GM21447 (cell line): ENCODE measurements at regions not wholly inside any gene's neighbourhood (a gene's known extent, or its start where the extent isn't known, plus 50 kb on each side); places are given as distances from the start of the nearest gene placed in this dataset.

Source experiments
- ATAC-seq: cut with Tn5 transposase; IDR thresholded peaks from one replicate; pipeline ENCODE4 v1.9.1; 2021; ENCODE audit not compliant: unreplicated experiment

DNA sequence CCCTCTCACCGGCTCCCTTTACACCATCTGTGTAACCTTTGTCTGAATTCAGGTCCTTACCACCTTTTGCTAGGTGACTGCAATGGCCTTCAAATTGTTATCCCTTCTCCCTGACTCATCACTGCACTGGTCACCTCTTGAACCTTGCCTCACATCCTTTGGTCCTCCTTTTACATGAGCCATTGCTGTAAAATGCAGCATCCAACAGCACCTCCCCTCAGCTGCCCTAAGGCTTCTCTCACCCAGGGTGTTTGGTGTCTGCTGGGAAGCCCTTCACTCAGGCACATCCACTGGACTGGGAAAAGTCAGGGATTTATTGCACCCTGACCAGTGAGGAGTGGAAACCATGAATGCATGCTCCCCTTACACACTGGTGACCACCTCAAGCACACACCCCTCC is 192.5 kb upstream of the GATB start:
- no peak for ATAC-seq

DNA sequence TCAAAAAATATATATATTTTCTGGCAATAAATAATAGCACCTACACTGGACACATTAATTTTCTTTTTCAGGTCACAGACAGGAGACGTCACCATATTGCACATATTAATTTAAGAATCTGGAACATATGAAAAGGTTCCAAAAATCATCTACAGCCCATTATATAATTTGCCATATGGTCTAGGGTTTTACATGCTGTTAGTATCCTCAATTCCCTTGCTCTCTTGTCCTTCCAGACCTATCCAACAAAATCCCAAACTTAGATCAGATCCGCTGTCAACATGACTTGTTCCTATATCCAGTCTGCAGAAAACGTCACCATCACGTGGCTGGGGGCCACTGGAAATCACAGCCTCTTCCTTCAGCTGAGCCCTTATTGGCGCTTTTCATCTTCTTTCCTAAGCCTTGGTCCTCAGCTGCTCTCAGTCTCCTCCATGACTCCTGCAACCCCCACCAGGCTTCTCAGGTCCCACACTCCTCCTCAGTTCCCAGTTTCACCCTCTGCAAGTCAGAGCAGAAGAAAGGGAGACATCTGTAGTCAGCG is 192.0 kb upstream of the GATB start:
- ATAC-seq, result no peak

DNA sequence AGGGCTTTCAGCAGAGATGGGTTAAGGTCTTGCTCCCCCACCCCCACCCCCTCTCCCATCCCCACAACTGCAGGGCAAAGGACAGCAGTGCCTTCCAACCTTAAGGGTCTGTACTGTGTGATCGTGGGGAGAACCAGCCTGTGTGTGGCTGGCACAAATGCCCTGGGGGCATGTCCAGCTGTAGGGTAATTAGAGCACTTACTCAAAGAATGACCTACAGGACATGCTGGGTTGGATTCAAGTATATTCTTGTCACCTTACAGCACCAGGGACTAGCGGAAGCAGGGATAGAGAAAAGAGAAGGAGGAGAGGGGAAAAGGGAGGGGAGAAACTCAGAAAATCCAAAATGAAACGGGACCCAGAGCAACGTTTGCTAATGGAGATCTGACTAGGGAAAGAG is 191.3 kb upstream of the GATB start:
- no peak for ATAC-seq

DNA sequence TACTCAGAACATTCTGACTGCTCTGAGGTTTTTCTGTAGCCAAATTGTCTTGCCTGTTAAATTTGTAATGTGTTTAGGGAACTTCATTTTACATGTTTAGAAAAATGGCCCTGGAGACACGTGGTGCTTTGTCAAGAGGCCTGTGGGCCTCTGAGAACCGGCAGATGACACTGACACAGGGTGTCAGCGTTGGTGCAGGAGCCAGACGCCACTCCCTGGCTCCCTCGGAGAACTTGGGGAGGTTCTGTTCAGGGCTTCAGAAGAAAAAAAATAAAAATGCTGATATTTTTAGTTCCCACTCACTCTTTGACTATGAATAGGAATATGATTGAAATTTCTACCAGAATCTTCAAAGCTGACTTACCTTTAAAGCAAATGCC is 190.9 kb upstream of the GATB start:
- ATAC-seq, result no peak

DNA sequence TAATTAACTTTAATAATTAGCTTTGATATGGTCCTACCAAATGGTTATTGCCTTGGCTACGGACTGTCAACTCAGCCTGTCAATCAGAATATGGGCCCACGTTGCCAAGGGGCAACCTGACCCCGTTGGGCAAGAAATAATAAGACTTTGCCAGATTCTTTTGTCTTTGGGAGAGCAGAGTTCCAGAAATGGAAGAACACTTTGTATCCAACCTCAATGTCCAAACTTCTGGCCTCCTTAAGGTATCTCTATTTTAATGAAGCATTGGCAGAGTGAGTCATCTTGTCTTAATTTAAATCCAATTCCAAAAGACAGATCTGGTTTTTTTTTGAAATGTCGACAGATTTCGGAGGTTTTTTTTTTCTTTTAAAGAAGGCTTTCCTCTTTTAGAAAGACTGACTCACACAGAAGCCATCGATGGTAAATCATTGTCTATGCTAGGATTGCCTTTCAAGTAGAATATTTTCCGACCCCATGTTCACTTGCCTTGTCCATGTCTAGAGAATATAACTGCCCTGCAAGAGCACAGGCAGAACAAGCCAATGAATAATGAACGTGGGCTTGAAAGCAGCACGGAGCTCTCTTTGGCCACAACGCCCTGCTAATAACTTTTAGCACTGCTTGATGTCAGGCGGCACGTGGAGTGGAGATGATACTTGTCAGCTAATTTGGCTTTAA is 190.3 kb upstream of the GATB start:
- ATAC-seq, result no peak

DNA sequence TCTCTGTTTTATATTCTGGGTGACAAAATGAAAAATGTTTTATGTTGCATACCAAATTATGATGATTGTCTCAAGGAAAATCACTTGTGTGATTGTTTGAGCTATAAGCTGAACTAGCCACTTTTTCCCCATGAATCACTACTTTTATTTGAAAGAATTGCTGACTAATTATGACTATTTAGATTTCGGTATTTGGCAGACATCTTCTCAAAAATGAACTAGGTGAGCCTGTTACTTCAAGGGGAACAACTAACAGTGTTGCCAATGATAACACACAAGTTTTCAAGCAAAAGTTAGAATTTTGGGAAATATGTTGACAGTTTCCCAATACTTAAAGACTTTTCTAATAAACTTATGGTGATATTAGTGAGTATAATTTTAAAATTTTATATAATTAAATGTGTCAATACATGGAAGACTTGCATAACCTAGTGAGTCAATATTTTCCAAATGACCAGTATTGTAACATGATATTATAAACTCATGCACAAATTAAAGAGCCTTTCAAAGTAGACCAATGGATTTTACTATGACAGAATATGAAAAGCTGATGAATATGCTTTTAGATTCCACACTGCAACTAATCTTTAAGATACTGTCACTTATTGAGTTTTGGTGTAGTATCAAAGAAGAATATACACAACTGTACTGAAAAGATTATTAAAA is 187.7 kb upstream of the GATB start:
- ATAC-seq, result no peak

DNA sequence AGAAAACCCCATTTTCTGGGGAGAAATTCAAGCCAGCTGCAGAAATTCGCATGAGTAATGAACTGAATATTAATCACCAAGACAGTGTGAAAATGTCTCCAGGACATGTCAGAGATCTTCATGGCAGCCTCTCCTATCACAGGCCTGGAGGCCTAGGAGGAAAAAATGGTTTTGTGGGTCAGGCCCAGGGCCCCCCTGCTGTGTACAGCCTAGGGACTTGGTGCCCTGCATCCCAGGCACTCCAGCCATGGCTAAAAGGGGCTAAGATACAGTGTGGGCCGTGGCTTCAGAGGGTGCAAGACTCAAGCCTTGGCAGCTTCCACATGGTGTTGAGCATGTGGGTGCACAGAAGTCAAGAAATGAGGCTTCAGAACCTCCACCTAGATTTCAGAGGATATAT is 185.9 kb upstream of the GATB start:
- no peak for ATAC-seq

DNA sequence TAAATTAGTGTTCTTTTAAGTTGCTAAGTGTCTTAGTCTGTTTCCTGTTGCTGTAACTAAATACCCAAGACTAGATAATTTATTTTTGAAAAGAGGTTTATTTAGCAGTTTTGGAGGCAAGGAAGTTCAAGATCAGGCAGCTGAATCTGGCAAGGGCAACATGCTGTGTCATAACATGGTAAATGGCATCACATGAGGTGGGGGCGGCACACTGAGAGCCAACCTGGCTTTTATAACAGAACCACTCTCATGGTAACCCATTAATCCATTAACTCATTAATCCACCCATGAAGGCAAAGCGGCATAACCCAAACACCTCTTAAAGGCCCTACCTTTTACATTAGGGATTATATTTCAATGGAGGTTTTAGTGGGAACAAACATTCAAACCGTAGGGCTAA is 182.2 kb upstream of the GATB start:
- no peak for ATAC-seq

DNA sequence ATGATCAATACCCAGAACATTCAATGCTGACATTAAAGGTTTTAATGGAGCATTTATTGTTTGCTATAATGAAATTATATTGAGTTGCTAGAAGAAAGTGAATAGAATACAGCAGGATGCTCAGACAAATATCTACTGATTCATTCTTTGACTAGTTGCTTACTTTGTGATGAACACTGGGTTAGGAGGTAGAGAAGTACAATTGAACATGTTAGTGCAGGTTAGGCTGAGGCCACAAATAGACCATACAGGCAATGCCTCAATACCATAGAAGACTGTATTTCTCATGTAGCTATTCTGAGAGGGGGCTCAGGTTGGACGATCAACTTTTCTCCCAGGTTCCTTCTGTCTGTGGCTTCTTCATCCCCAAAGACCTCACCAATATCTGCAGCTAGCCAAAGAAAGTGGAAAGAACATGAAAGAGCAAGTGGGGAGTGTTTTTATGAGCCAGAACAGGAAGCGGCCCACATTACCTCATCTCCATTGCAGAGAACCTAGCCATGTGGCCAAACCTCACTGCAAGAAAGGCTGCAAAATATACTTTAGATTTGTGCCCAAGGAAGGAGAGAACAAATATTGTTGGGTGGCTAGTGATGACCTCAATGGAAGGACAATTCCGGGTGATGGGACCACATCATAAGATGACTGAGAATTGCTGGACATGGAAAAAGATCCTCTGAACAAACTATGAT is 180.3 kb upstream of the GATB start:
- ATAC-seq, result no peak

DNA sequence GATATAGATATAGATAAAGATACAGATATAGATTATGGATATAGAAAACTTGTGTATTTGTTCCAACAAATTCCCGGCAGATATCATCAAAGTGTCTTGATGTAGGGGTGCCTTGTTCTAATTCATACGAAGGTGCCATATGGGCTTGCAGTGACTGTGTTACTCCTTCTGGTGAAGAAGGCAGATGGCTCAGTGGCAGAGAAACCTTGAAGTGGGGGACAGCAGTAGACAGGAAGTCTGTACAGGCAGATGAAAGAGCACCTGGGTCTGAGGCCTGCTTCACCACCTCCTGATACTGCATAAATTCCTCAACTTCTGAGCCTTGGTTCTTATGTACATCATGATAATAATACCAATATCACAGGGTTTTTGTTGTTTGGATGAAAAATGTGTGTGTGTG is 179.5 kb upstream of the GATB start:
- no peak for ATAC-seq

DNA sequence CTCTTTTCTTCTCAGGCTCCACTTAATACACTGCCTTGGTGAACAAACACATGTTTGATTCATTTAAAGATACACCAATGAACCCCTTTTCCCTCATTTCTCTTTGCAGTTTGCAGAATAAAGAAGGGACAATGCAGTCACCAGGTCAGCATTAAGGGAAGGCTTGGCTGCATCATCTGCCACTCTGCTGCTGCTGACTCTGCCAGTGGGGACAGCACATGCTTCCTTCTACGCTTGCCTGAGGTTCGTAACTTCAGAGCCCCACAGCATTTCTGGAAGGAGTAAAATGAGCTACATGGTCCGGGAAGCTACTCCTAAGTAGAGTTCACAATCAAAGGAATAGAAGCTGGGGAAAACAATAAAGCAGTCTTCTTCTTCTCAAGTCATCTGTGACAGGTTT is 178.9 kb upstream of the GATB start:
- ATAC-seq, result no peak

DNA sequence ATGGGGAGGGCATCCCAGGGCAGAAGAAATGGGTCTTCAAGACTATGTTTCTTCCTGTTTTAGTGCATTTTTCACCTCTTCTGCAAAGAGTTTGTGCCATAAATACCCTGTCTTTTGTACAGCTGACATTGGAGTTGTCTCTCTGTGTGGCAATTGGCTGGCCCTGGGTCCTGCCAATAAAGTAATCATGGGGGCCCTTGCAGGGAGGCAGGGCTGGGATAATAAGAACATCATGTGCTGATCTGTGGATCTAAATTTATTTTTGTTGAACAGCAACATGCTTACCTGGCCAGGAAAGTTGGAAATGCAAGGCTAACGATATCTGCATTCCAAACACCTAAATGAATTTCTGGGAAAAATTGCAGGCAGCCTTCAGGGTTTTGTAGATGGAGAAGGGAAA is 174.6 kb upstream of the GATB start:
- ATAC-seq, result no peak

DNA sequence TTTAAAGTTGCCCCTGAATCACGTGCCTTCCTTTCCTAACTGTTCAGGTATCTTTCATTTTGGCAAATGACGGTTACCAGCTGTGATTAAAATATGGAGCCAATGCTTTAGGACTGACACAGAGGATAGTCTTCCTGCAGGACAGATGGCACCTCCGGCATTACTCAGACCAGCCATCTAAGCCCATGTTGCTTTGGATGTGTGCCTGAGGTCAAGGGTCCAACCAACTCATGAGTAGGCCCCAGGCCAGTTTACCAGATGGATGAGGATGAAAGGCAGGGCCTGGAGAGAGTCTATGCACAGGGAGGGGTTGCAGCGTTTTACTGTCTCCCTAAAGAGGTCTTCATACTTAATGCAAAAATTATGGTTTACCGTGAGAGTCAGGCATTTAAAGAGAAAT is 174.0 kb upstream of the GATB start:
- no peak for ATAC-seq

DNA sequence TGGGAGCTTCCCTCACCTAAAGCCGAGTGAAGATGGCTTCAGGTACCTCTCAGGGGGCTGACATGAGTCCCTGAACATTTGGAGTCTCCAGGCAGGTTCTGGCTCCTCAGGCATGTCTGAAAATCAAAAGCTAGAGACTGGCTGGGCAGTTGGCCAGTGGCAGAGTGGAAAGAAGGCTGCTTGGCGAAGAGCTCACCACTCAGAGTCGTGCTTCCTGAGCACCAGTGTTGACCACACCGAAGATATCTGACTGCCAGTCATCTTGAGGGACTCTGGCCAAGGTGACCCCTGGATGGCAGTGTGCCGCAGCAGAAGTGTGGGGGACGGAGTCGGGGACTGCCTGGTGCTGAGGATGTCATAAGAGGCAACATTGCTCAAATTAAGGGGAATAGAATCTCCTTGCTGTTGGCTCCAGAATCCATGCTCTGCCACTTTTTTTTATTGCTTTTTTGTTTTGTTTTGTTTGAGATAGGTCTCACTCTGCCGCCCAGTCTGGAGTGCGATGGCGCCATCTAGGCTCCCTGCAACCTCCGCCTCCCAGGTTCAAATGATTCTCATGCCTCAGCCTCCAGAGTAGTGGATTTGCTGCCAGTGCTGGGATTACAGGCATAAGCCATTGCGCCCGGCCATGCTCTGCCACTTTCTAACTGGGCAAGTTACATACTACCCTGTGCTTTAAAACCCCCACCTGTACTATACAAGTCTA is 172.5 kb upstream of the GATB start:
- no peak for ATAC-seq

DNA sequence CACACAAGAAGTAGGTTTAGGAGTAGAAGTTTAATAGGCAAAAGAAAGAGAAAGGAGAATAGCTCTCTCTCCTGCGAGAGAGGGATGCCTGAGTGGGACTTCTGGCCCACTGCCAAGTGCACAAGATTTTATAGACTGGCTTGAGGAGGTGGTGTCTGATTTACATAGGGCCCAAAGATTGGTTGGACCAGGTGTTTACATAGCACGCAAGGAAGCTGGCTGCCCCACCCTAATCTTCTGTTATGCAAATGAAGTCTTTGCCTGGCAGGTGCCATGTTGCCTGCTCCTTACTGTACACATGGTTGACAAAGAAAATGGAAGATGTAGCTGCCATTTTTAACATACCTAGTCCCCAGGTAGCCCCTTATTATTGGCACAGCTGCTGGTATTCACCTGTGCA is 170.8 kb upstream of the GATB start:
- ATAC-seq, result no peak

DNA sequence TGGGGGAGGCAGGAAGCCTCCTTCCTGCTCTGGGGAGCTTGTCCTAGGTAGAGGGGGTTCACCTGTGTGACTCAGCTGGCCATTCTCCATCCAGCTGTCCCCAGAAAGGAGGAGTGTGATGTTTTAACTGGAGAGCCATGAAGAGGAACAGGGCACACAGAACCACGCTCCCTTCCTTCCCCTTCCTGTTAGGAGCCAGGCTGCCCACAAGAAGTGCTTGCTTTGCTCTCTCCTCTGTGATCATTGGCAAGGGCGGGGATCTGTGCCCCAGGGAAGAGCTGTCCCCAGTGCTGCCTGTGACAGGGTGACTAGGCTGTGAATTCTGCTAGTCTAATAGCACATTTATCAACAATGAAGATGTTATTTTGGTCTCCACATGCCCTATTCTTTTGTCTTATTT is 169.6 kb upstream of the GATB start:
- ATAC-seq, result no peak

DNA sequence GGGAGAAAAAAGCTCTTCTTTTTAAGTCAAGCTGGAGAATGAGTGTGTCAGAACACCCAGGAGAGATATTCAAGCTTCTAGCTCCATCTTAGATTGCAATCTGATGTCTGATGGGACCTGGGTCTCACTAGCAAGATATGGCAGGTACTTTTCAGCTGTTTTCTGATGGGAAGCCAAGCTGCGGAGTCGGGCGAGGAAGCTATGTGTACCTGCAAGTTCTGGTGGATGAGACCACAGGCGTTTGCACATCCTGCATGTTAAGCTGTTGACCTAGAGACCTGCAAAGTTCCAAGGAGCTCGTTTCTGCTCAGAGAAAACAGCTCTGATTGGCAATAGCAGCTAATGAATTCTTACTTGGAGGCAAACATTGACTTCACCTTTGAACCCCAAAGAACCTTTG is 167.3 kb upstream of the GATB start:
- ATAC-seq, result no peak

DNA sequence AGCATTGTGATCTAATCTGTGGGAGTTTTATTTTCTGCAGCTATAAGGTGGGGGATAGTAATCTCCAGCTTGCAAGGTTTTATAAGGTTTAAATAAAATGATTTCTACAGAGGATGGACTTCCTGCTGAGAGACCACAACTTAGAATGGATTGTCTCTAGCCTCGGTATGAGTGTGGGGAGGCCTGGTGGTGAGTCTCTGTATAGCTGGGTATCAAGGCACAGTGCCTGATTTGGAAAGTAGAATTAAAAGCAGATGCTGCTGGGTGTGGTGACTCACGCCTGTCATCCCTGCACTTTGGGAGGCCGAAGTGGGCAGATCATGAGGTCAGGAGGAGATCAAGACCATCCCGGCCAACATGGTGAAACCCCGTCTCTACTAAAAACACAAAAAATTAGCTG is 162.0 kb upstream of the GATB start:
- ATAC-seq, result no peak

DNA sequence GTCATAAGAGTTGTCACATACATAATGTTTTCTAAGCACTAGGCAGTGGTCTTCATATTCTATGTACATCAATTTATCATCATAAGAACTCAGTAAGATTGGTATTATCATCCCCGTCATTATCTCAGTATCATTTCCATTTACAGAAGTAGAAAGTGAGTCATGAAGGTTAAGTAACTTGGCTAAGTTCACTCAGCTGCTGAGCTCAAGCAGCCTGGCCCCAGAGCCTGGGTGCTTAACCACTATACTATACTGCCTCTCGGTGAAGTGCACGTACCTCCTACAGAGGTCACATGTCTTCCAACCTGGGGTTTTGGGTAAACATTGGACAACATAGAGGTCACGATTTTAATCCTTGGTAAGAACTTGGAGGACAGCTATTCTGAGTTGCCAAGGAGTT is 161.5 kb upstream of the GATB start:
- ATAC-seq, result no peak

DNA sequence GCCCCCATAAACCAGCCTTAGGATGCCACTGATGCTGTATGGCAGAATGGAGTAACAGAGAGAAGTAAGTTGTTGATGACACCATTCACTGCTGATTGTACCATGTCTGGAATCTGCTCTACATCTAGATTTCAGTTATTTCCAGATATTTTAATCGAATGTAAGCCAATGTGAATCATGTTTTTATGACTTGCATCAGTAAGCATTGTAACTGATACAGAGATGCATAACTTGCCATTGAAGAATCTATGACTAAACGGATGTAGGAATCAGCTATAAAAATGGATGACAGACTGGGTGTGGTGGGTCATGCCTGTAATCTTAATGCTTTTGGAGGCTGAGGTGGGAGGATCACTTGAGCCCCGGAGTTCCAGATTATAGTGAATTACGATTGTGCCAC is 161.0 kb upstream of the GATB start:
- no peak for ATAC-seq

DNA sequence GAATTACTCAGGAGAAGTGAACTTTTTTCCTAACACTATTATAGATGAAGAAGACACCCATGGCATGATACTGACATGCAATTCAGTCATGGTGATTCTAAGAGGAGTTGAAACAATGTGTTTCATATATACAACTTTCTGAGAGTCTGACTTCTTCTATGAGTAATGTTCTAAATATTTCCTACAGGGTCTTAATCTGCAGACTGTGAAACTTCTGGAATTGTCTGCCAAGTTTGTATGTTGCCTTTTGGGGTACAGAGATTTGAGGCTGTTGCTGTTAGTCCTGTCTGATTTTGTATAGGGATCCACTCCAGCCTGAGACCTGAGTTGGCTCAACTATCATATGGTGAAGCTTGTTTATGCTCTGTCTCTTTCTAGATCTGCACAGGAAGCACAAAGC is 160.6 kb upstream of the GATB start:
- ATAC-seq, result no peak
